OCI-LY1 (cell line): ENCODE measurements at regions not wholly inside any gene's neighbourhood (a gene's known extent, or its start where the extent isn't known, plus 50 kb on each side); places are given as distances from the start of the nearest gene placed in this dataset.

ENCODE experiments used
- H2AFZ ChIP-seq: fragments of 200-600 bp; sonication (generic), shearing (Covaris generic); 2 replicates; pipeline ENCODE4 v1.6.0; 2014; ENCODE audit warnings: antibody characterized with exemption, mild to moderate bottlenecking, low read length
- H3F3A ChIP-seq: fragments of 200-600 bp; sonication (generic), shearing (Covaris generic); 2 replicates; pipeline ENCODE4 v1.6.0; 2014; ENCODE audit warnings: mild to moderate bottlenecking, antibody characterized with exemption, low read length, moderate library complexity; ENCODE audit not compliant: insufficient read depth
- H3K27ac ChIP-seq: fragments of 200-600 bp; sonication (generic); 2 replicates; pipeline ENCODE4 v1.5.1; 2014; ENCODE audit warnings: low read length, mixed run types, mild to moderate bottlenecking, low read depth; ENCODE audit not compliant: poor library complexity, severe bottlenecking
- H3K27me3 ChIP-seq: fragments of 200-600 bp; sonication (generic); 2 replicates; pipeline ENCODE4 v1.6.0; 2014; ENCODE audit warnings: antibody characterized with exemption, mild to moderate bottlenecking, low read length, moderate library complexity; ENCODE audit not compliant: insufficient read depth
- H3K36me3 ChIP-seq: fragments of 200-600 bp; sonication (generic); 2 replicates; pipeline ENCODE4 v1.6.1; 2014; ENCODE audit warnings: mild to moderate bottlenecking, antibody characterized with exemption, low read length, moderate library complexity, mixed read lengths; ENCODE audit not compliant: insufficient read depth
- H3K4me1 ChIP-seq: fragments of 200-600 bp; sonication (generic); 2 replicates; pipeline ENCODE4 v1.5.1; 2014; ENCODE audit warnings: mild to moderate bottlenecking, low read length, moderate library complexity; ENCODE audit not compliant: insufficient read depth, severe bottlenecking
- H3K4me2 ChIP-seq: fragments of 200-600 bp; sonication (generic), shearing (Covaris generic); 2 replicates; pipeline ENCODE4 v1.6.1; 2014; ENCODE audit warnings: low read length
- H3K4me3 ChIP-seq: fragments of 200-600 bp; sonication (generic); 2 replicates; pipeline ENCODE4 v1.5.1; 2014; ENCODE audit warnings: low read length, low read depth, mild to moderate bottlenecking, mixed read lengths; ENCODE audit not compliant: poor library complexity, severe bottlenecking
- H3K79me2 ChIP-seq: fragments of 200-600 bp; shearing (Covaris generic); 2 replicates; pipeline ENCODE4 v1.6.1; 2016; ENCODE audit warnings: mixed run types, low read length, mixed read lengths; ENCODE audit not compliant: insufficient read depth
- H3K9ac ChIP-seq: fragments of 200-600 bp; sonication (generic), shearing (Covaris generic); 2 replicates; pipeline ENCODE4 v1.6.1; 2014; ENCODE audit warnings: mild to moderate bottlenecking, low read length, mixed read lengths
- H3K9me2 ChIP-seq: fragments of 200-600 bp; sonication (generic), shearing (Covaris generic); 2 replicates; pipeline ENCODE4 v1.6.1; 2014; ENCODE audit warnings: low read depth, mild to moderate bottlenecking, low read length, mixed read lengths
- H3K9me3 ChIP-seq: fragments of 200-600 bp; shearing (Covaris generic); 2 replicates; pipeline ENCODE4 v1.6.1; 2014; ENCODE audit warnings: low read length, mixed read lengths
- H4K20me1 ChIP-seq: fragments of 200-600 bp; sonication (generic), shearing (Covaris generic); 2 replicates; pipeline ENCODE4 v1.6.0; 2016; ENCODE audit warnings: mild to moderate bottlenecking, low read length; ENCODE audit not compliant: insufficient read depth
- CTCF ChIP-seq: fragments of 200-600 bp; sonication (generic), shearing (Covaris generic); IDR thresholded peaks from 2 replicates; pipeline ENCODE4 v1.5.1; 2017; ENCODE audit warnings: mild to moderate bottlenecking, antibody characterized with exemption, low read length, moderate library complexity, mixed read lengths
- EZH2 ChIP-seq: fragments of 200-600 bp; sonication (generic), shearing (Covaris generic); IDR thresholded peaks from 2 replicates; pipeline ENCODE4 v1.8.0; 2017; ENCODE audit warnings: borderline replicate concordance, mixed run types, mild to moderate bottlenecking, antibody characterized with exemption, low read length, moderate library complexity, mixed read lengths

- Histone ChIP-seq H3K4me3 (no peak overlapping the region), H3K4me1 (no peaks in the 10 kb centered on the region), H3K27me3 (no peaks in the 10 kb centered on the region), H3K9me2 (no peaks in the 10 kb centered on the region), H4K20me1 (no peaks in the 10 kb centered on the region), H3K9ac (no peak overlapping the region), H2AFZ (no peak overlapping the region), H3K9me3 (0 out of 2 replicates have a peak, but pooled peaks cover 4% of the 10 kb centered on the region), H3K36me3 (no peaks in the 10 kb centered on the region), H3F3A (no peaks in the 10 kb centered on the region), H3K27ac (no peak overlapping the region), H3K4me2 (no peak overlapping the region), H3K79me2 (no peaks in the 10 kb centered on the region)
- no peak for TF ChIP-seq CTCF
- no peak for TF ChIP-seq EZH2
Observed at GRCh38 chr5:89899559-89899958, 510.0 kb downstream of the CETN3 start.

- H3K27me3 ChIP-seq: no peaks in the 10 kb centered on the region
- H3K27ac ChIP-seq: no peak overlapping the region
- no peak overlapping the region for H3K4me2 ChIP-seq
- no peak overlapping the region for H3K9ac ChIP-seq
- H3K79me2 ChIP-seq: no peaks in the 10 kb centered on the region
- H4K20me1 ChIP-seq: no peaks in the 10 kb centered on the region
- no peak overlapping the region for H3K4me3 ChIP-seq
- no peaks in the 10 kb centered on the region for H3K9me2 ChIP-seq
- H3K36me3 ChIP-seq: no peaks in the 10 kb centered on the region
- H2AFZ ChIP-seq: no peak overlapping the region
- H3K4me1 ChIP-seq: no peaks in the 10 kb centered on the region
- no peaks in the 10 kb centered on the region for H3F3A ChIP-seq
- TF ChIP-seq CTCF (no peak), EZH2 (no peak)
- H3K9me3 ChIP-seq: peaks cover 13% of the 10 kb centered on the region; the same call in 1 of the 2 replicates
Observed at GRCh38 chr5:89893546-89893945, 516.0 kb downstream of the CETN3 start.

GRCh38 chr5:89885670-89886069, 523.9 kb downstream of the CETN3 start:
- no peak for TF ChIP-seq EZH2
- TF ChIP-seq CTCF: no peak
- Histone ChIP-seq H3K79me2 (no peaks in the 10 kb centered on the region), H3K36me3 (no peaks in the 10 kb centered on the region), H3K27me3 (no peaks in the 10 kb centered on the region), H3F3A (no peaks in the 10 kb centered on the region), H3K9ac (no peak overlapping the region), H3K9me2 (no peaks in the 10 kb centered on the region), H2AFZ (no peak overlapping the region), H4K20me1 (no peaks in the 10 kb centered on the region), H3K4me1 (no peaks in the 10 kb centered on the region), H3K4me2 (no peak overlapping the region), H3K27ac (no peak overlapping the region), H3K4me3 (no peak overlapping the region), H3K9me3 (no peaks in the 10 kb centered on the region)
